ENCODE measurements at regions not wholly inside any gene's neighbourhood (a gene's known extent, or its start where the extent isn't known, plus 50 kb on each side); places are given as distances from the start of the nearest gene placed in this dataset.

GRCh38 chr9:110136802-110137201 is 71.2 kb downstream of the C9orf152 start:
- intact Hi-C loops (cut with DNase I): no loop called here
- no peak for ATAC-seq (ENCODE audit: poor library complexity)
- no peak for DNase-seq

- intact Hi-C loops (cut with DNase I): no loop called here
- no peak for DNase-seq
- no peak for ATAC-seq (ENCODE audit: poor library complexity)
Measured at GRCh38 chr9:110140276-110140675, 67.7 kb downstream of the C9orf152 start.

- DNase-seq: peak; percentile 51
- intact Hi-C loops (cut with DNase I): no loop called here
- ATAC-seq (ENCODE audit: poor library complexity): peak; percentile 38
Measured at GRCh38 chr9:110141227-110141793, 66.6 kb downstream of the C9orf152 start.

GRCh38 chr9:110142253-110142652 is 65.7 kb downstream of the C9orf152 start:
- ATAC-seq (ENCODE audit: poor library complexity): no peak
- DNase-seq: no peak
- intact Hi-C loops (cut with DNase I): no loop called here

- ATAC-seq (ENCODE audit: poor library complexity) (peak; percentile 12), DNase-seq (no peak)
- intact Hi-C loops (cut with DNase I): no loop called here
Measured at GRCh38 chr9:110142868-110143481, 65.0 kb downstream of the C9orf152 start.

GRCh38 chr9:110143485-110143884 is 64.5 kb downstream of the C9orf152 start:
- no peak for DNase-seq
- ATAC-seq (ENCODE audit: poor library complexity): peak; percentile 67
- intact Hi-C loops (cut with DNase I): no loop called here

- intact Hi-C loops (cut with DNase I): no loop called here
- ATAC-seq (ENCODE audit: poor library complexity) (peak; percentile 34), DNase-seq (no peak)
Measured at GRCh38 chr9:110143950-110144545, 63.9 kb downstream of the C9orf152 start.

GRCh38 chr9:110146373-110146772 is 61.6 kb downstream of the C9orf152 start:
- intact Hi-C loops (cut with DNase I): no loop called here
- ATAC-seq (ENCODE audit: poor library complexity) (no peak), DNase-seq (no peak)

- no peak for DNase-seq
- intact Hi-C loops (cut with DNase I): no loop called here
- peak; percentile 24 for ATAC-seq (ENCODE audit: poor library complexity)
Measured at GRCh38 chr9:110148384-110148783, 59.6 kb downstream of the C9orf152 start.

GRCh38 chr9:110148891-110149290 is 59.1 kb downstream of the C9orf152 start:
- ATAC-seq (ENCODE audit: poor library complexity) (peak; percentile 5), DNase-seq (peak; percentile 51)
- intact Hi-C loops (cut with DNase I): no loop called here

All from Right ventricle myocardium superior (tissue), 1 donor.